ENCODE measurements at regions not wholly inside any gene's neighbourhood (a gene's known extent, or its start where the extent isn't known, plus 50 kb on each side); places are given as distances from the start of the nearest gene placed in this dataset.

DNA sequence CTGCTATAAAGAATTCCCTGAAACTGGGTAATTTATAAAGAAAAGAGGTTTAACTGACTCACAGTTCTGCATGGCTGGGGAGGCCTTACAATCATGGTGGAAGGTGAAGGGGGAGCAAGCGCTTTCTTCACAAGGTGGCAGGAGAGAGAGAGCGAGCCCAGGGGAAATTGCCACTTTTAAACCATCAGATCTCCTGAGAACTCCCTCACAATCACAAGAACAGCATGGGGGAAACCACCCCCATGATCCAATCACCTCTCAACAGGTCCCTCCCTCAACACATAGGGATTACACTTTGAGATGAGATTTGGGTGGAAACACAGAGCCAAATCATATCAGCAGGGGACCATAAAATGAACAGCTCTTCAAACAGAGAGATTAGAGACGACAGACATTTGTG, 198.6 kb downstream of the MAGEB5 start:
- Histone ChIP-seq H3K36me3 (no peaks in the 10 kb centered on the region), H3K4me3 (no peak overlapping the region), H3K27ac (no peak overlapping the region), H3K27me3 (ENCODE audit: low read depth) (no peaks in the 10 kb centered on the region), H3K4me1 (no peaks in the 10 kb centered on the region), H3K9me3 (no peaks in the 10 kb centered on the region)
- TF ChIP-seq, protein P1, sequence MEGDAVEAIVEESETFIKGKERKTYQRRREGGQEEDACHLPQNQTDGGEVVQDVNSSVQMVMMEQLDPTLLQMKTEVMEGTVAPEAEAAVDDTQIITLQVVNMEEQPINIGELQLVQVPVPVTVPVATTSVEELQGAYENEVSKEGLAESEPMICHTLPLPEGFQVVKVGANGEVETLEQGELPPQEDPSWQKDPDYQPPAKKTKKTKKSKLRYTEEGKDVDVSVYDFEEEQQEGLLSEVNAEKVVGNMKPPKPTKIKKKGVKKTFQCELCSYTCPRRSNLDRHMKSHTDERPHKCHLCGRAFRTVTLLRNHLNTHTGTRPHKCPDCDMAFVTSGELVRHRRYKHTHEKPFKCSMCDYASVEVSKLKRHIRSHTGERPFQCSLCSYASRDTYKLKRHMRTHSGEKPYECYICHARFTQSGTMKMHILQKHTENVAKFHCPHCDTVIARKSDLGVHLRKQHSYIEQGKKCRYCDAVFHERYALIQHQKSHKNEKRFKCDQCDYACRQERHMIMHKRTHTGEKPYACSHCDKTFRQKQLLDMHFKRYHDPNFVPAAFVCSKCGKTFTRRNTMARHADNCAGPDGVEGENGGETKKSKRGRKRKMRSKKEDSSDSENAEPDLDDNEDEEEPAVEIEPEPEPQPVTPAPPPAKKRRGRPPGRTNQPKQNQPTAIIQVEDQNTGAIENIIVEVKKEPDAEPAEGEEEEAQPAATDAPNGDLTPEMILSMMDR (IDR thresholded peaks at IDR 0.05): no peak
- DNase-seq (no peak), ATAC-seq (no peak)
- intact Hi-C loops (cut with DNase I): no loop called here

DNA sequence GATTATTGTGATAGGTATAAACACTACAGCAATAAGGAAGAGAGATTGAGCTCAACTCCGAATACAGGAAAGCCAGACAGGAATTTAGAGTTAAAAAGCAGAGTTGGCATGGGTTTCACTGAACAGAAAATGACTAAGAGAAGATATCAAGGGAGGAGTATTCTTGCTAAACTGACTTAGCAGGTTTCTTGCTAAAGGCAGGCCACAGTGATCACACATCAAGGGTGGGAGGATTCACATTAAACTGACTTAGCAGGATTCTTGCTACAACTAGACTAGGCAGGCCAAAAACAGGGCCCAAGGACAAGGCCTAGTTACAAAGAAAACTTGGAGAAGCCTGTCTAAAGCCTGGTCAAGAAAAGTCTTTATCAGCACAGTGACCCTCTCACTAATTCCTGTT, 195.1 kb downstream of the MAGEB5 start:
- intact Hi-C loops (cut with DNase I): no loop called here
- ATAC-seq (no peak), DNase-seq (no peak)
- no peaks in the 10 kb centered on the region for H3K9me3 ChIP-seq
- H3K27me3 ChIP-seq (ENCODE audit: low read depth): no peaks in the 10 kb centered on the region
- no peaks in the 10 kb centered on the region for H3K4me1 ChIP-seq
- H3K4me3 ChIP-seq: no peak overlapping the region
- H3K27ac ChIP-seq: no peak overlapping the region
- TF ChIP-seq, protein P1 (IDR thresholded peaks at IDR 0.05): no peak
- no peaks in the 10 kb centered on the region for H3K36me3 ChIP-seq

DNA sequence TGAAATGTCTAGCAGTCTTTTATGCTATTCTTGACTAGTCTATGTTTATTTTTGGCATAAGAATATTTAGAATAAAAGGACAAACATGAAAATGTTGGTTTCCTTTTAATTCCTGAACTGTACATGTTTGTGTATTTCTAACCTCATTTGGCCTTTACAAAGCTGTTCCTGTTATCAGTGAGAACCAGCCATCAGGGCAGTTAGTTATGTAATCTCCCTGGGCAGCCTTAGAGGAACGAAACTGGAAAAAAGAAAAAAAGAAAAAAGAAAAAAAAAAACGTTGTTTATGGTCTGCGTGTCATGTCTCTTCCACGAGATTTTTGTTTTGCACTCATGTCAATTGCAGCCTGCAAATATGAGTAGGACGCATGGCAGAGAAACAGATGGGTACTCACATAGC, 193.7 kb downstream of the MAGEB5 start:
- TF ChIP-seq, protein P1 (IDR thresholded peaks at IDR 0.05): no peak
- no peak overlapping the region for H3K27ac ChIP-seq
- H3K9me3 ChIP-seq: no peaks in the 10 kb centered on the region
- no peak for DNase-seq
- ATAC-seq: no peak
- no peaks in the 10 kb centered on the region for H3K36me3 ChIP-seq
- no peaks in the 10 kb centered on the region for H3K27me3 ChIP-seq (ENCODE audit: low read depth)
- no peaks in the 10 kb centered on the region for H3K4me1 ChIP-seq
- intact Hi-C loops (cut with DNase I): no loop called here
- no peak overlapping the region for H3K4me3 ChIP-seq

DNA sequence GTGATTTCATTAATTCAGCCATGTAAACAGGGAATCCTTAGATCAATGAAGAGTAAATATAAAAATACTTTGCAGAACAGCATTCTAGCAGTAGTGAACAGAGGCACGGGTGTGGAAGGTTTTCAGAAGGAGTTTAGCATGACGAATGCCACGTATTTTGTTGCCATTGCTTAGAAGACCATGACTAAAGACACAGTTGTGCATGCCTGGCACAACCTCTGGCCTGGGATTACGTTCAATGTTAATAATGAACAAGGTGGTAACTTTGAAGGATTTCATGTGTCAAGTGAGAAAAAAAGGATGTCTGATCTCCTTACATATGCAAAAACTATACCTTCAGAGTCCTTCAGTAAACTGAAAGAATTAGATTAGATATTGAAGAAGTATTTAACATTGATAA, 171.9 kb downstream of the MAGEB5 start:
- DNase-seq (no peak), ATAC-seq (no peak)
- H3K9me3 ChIP-seq: no peaks in the 10 kb centered on the region
- H3K4me3 ChIP-seq: no peak overlapping the region
- TF ChIP-seq, protein P1 (IDR thresholded peaks at IDR 0.05): no peak
- no peaks in the 10 kb centered on the region for H3K27me3 ChIP-seq (ENCODE audit: low read depth)
- no peak overlapping the region for H3K27ac ChIP-seq
- H3K4me1 ChIP-seq: no peaks in the 10 kb centered on the region
- intact Hi-C loops (cut with DNase I): no loop called here
- no peaks in the 10 kb centered on the region for H3K36me3 ChIP-seq

DNA sequence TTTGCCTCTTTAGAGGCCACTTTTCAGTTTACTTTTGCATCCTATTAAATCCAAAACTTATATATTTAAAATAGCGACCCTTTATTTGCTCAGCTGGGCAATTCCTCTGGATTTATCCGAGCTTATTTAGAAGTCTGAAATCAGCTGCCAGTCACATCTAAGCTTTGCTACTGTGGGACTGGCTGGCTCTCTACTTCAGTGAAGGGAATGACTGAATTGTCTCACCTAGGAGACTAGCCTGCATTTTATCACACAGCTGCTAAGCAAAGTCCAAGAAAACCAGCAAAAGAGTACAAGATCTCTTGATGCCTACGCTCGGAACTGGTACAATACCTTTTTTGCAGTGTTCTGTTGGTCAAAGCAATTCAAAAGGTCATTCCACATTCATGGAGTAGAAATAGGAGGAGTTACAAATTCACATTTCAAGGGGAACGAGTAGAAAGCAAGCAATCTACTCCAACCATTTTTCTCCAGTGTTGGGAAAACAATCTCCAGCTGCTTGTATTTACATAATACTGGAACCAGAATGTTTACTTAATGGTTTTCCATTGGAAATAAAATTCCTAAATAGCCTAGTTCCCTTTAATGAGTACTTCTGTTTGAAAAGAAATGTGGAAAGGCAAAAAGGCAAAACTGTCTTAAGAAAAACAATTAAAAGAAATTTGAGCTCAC, 160.2 kb downstream of the MAGEB5 start:
- intact Hi-C loops (cut with DNase I): no loop called here
- no peak for ATAC-seq
- Histone ChIP-seq H3K27me3 (ENCODE audit: low read depth) (no peaks in the 10 kb centered on the region), H3K27ac (no peak overlapping the region), H3K36me3 (no peaks in the 10 kb centered on the region), H3K4me3 (no peak overlapping the region), H3K4me1 (no peaks in the 10 kb centered on the region), H3K9me3 (no peaks in the 10 kb centered on the region)
- DNase-seq: no peak
- TF ChIP-seq, protein P1 (IDR thresholded peaks at IDR 0.05): no peak

All from lower lobe of right lung (tissue), 2 donors.